Stomach (tissue), 8 donors: ENCODE measurements at regions not wholly inside any gene's neighbourhood (a gene's known extent, or its start where the extent isn't known, plus 50 kb on each side); places are given as distances from the start of the nearest gene placed in this dataset.

ENCODE experiments used
- DNase-seq, 2 donors: peaks; one replicate each; pipeline versions ENCODE4 v3.0.0 to v3.0.0-alpha.2; 2013 to 2019
- H3K27ac ChIP-seq, 5 donors: fragments of 200-600 bp in 4 of 5; sonication (generic) in 4 of 5; one replicate each; pipeline ENCODE4 v1.5.1; 2013 to 2019; ENCODE audit warnings: mild to moderate bottlenecking in 1 of 5, moderate library complexity in 1 of 5
- H3K27me3 ChIP-seq, 3 donors: fragments of 200-600 bp; sonication (generic); one replicate each; pipeline ENCODE4 v1.5.1; 2017 to 2019; ENCODE audit warnings: mixed run types in 1 of 3
- H3K36me3 ChIP-seq, 4 donors: fragments of 200-600 bp; sonication (generic); 1 replicate in 3 of 4; 2 replicates in 1 of 4; pipeline ENCODE4 v1.5.1; 2016 to 2019
- H3K4me1 ChIP-seq, 4 donors: fragments of 200-600 bp; sonication (generic); one replicate each; pipeline ENCODE4 v1.5.1; 2016 to 2019
- H3K4me3 ChIP-seq, 4 donors: fragments of 200-600 bp; sonication (generic) in 3 of 4; one replicate each; pipeline ENCODE4 v1.5.1; 2016 to 2019; ENCODE audit warnings: mild to moderate bottlenecking in 1 of 4
- H3K9me3 ChIP-seq, 4 donors: fragments of 200-600 bp; sonication (generic); one replicate each; pipeline ENCODE4 v1.5.1; 2016 to 2019
- CTCF ChIP-seq, 7 experiments: fragments of 450-650 bp in 4 of 7; fragments of 200-600 bp in 3 of 7; sonication (generic) in 3 of 7; IDR thresholded peaks; one replicate each; pipeline ENCODE4 v1.5.1; 2016 to 2019; ENCODE audit warnings: antibody characterized with exemption in 7 of 7, control low read depth in 2 of 7, mild to moderate bottlenecking in 1 of 7
- EP300 ChIP-seq: sonication (generic); formaldehyde crosslinking; IDR thresholded peaks from one replicate; pipeline ENCODE4 v1.6.1; 2017; ENCODE audit warnings: antibody characterized with exemption
- POLR2A ChIP-seq, 4 donors: fragments of 450-650 bp; IDR thresholded peaks; one replicate each; pipeline ENCODE4 v1.6.1; 2016; ENCODE audit warnings: antibody characterized with exemption in 4 of 4, control low read depth in 2 of 4, mild to moderate bottlenecking in 1 of 4, moderate library complexity in 1 of 4
- POLR2AphosphoS5 ChIP-seq, 3 donors: sonication (generic); formaldehyde crosslinking; IDR thresholded peaks; one replicate each; pipeline ENCODE4 v1.6.1; 2016; ENCODE audit warnings: antibody characterized with exemption in 3 of 3
- WGBS, 5 donors: extraction: QIAGEN DNeasy Blood & Tissue Kit in 3 of 5; methylation state at CpG; one replicate each; pipeline versions ENCODE4 v1.1.5 to v1.1.7; 2013 to 2018; 5-methylcytosine and 5-hydroxymethylcytosine counted together
- intact Hi-C: fragments of 100-400 bp; cut with DNase I; formaldehyde crosslinking; loops from one replicate; pipeline ENCODE4 v1.15.1; 2023; ENCODE audit warnings: low total_unique reads
- donor health status: healthy with polysubstance abuse.
- donor health status: Bipolar disorder and iron deficiency.
- donor health status: healthy.

GRCh38 chr18:60090170-60090569 lies 190.4 kb downstream of the PMAIP1 start:
- peaks cover 0 to 8% (median 3%) of the 10 kb centered on the region in 4 donors for H3K9me3 ChIP-seq
- peak in 1 of 2 donors; percentile 30 for DNase-seq
- WGBS, 5 donors = 28 to 45% (median 35%) methylated on average over 7 of the region's 7 CpGs
- H3K27me3 ChIP-seq = peaks cover 0 to 7% (median 0%) of the 10 kb centered on the region in 3 donors
- no peaks in the 10 kb centered on the region for H3K4me1 ChIP-seq
- TF ChIP-seq POLR2A (IDR thresholded peaks at IDR 0.05) (no peak), CTCF (IDR thresholded peaks at IDR 0.05) (no peak), EP300 (no peak), POLR2AphosphoS5 (IDR thresholded peaks at IDR 0.05) (no peak)
- H3K36me3 ChIP-seq = no peaks in the 10 kb centered on the region
- intact Hi-C loops = no loop called here
- H3K27ac ChIP-seq = no peak overlapping the region
- H3K4me3 ChIP-seq = no peak overlapping the region

DNA sequence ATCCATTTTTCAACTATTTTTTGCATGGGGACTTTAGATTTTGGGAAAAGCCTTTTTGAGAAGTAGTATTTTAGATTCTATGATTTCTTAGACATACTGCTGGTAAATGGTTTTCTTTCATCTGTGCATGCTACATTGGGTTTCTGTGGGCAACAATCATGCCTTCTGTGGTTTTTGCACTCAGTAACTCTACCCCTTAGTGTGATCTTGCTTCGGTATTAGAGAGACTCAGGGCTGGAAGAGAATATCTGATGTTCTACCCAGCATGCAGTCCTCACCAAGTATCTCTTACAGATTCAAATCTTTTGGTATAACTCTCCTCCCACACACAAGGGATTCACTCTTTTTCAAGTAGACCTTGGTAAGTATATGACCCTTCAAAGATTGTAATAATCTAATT lies 183.0 kb downstream of the PMAIP1 start:
- no peaks in the 10 kb centered on the region for H3K4me1 ChIP-seq
- no peak overlapping the region for H3K4me3 ChIP-seq
- WGBS, 5 donors = 32 to 67% (median 38%) methylated on average over 1 of the region's 1 CpG
- no peak overlapping the region for H3K27ac ChIP-seq
- H3K9me3 ChIP-seq = no peaks in the 10 kb centered on the region
- TF ChIP-seq CTCF (IDR thresholded peaks at IDR 0.05) = no peak
- no peak for TF ChIP-seq POLR2A (IDR thresholded peaks at IDR 0.05)
- TF ChIP-seq EP300 = no peak
- no peak for TF ChIP-seq POLR2AphosphoS5 (IDR thresholded peaks at IDR 0.05)
- intact Hi-C loops = no loop called here
- H3K36me3 ChIP-seq = no peaks in the 10 kb centered on the region
- H3K27me3 ChIP-seq = peaks cover 0 to 7% (median 0%) of the 10 kb centered on the region in 3 donors
- DNase-seq = no peak

DNA sequence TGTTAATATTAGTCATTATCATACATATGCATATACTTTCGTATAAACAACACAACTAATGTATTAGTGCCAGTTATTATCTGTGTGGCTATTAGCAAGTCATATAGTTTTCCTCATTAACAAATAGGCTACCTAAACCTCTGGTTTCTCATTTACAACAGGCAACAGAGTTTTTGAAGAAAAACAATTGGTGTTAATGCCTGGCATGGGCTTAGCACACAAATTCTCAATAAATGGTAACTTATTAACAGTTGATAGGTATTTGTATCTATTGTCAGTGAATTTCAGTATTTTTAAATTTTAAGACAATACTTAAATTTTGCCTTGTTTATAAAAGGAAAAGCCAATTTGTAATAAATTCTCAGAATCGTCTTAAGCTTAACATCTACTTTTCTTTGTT lies 182.5 kb downstream of the PMAIP1 start:
- TF ChIP-seq POLR2A (IDR thresholded peaks at IDR 0.05) = no peak
- no peak for TF ChIP-seq EP300
- TF ChIP-seq CTCF (IDR thresholded peaks at IDR 0.05) = no peak
- peaks cover 0 to 7% (median 0%) of the 10 kb centered on the region in 3 donors for H3K27me3 ChIP-seq
- H3K4me1 ChIP-seq = no peaks in the 10 kb centered on the region
- H3K27ac ChIP-seq = no peak overlapping the region
- H3K9me3 ChIP-seq = no peaks in the 10 kb centered on the region
- H3K4me3 ChIP-seq = no peak overlapping the region
- no peaks in the 10 kb centered on the region for H3K36me3 ChIP-seq
- WGBS, 5 donors = 62 to 75% (median 66%) methylated on average over 2 of the region's 2 CpGs
- DNase-seq = no peak
- intact Hi-C loops = no loop called here

GRCh38 chr18:60075477-60075876 lies 175.7 kb downstream of the PMAIP1 start:
- no peak for DNase-seq
- 72 to 81% (median 77%) methylated on average over 3 of the region's 3 CpGs for WGBS, 5 donors
- no peaks in the 10 kb centered on the region for H3K27me3 ChIP-seq
- no peak overlapping the region for H3K4me3 ChIP-seq
- no peaks in the 10 kb centered on the region for H3K4me1 ChIP-seq
- intact Hi-C loops = no loop called here
- H3K36me3 ChIP-seq = no peaks in the 10 kb centered on the region
- peaks cover 0 to 11% (median 9%) of the 10 kb centered on the region in 4 donors for H3K9me3 ChIP-seq
- H3K27ac ChIP-seq = no peak overlapping the region
- TF ChIP-seq CTCF (IDR thresholded peaks at IDR 0.05) = no peak
- no peak for TF ChIP-seq POLR2A (IDR thresholded peaks at IDR 0.05)
- TF ChIP-seq POLR2AphosphoS5 (IDR thresholded peaks at IDR 0.05) = no peak
- TF ChIP-seq EP300 = no peak
